H54 (cell line): ENCODE measurements at regions not wholly inside any gene's neighbourhood (a gene's known extent, or its start where the extent isn't known, plus 50 kb on each side); places are given as distances from the start of the nearest gene placed in this dataset.

Source experiments
- DNase-seq: peaks from one replicate; pipeline ENCODE4 v3.0.0; 2011; ENCODE audit warnings: low spot score, mixed read lengths; ENCODE audit not compliant: insufficient read length
- FAIRE-seq: peaks from 3 replicates; lab custom pipeline; 2011; peaks lifted over from hg19 to GRCh38; lab: Jason Lieb, UNC
- POLR2A ChIP-seq: IDR thresholded peaks from 2 replicates; pipeline ENCODE4 v1.6.1; 2011; ENCODE audit warnings: low read depth, mild to moderate bottlenecking, low read length

DNA sequence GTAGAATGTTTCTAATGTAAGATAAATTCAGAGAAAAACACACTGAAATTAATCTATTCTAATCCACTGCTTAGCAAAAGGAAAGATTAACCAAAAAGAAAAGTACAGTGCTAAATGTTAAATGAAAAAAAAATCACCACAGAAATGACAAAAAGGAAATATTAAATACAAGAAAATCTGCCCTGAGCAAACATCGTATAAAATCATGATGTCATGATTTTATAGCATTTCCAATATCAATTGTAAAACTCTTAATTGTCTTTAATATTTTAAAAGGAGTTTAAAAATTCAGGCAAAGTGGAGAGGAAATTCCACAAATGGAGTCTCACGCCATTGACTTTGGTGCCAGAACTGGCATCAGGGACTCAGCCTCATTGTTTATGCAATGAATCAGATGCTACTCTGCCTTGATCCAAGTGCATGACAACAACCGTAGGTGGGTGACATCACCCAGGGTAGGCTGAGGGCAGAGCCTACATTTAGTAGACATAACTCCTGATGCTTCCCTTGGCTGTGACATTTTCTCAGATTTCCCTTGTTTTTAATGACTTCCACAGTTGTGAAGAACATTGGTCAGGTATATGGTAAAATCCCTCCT, 696.8 kb downstream of the SEMA5A start:
- FAIRE-seq (peak; percentile 100), DNase-seq (peak; percentile 63)
- no peak for TF ChIP-seq POLR2A

DNA sequence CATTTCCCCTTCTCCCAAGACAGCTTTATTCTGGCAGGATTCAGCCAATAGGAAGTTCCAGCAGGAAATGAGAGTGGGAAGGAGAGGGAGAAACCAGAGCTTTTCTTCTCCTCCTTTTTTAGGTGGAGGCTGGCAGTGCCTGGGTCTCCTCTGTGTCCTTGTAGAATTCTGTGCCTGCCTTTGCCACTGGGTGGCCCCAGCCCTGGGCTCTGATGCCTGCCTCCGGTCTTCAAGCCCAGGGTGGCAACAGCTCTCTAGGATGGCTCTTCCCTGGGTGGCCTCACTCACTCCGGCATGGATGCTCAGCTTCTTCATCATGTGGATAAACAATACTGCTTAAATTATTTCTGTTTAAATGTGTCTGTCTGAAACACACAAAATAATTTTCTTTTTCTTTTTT, 694.8 kb downstream of the SEMA5A start:
- TF ChIP-seq POLR2A, result no peak
- FAIRE-seq (no peak), DNase-seq (no peak)

DNA sequence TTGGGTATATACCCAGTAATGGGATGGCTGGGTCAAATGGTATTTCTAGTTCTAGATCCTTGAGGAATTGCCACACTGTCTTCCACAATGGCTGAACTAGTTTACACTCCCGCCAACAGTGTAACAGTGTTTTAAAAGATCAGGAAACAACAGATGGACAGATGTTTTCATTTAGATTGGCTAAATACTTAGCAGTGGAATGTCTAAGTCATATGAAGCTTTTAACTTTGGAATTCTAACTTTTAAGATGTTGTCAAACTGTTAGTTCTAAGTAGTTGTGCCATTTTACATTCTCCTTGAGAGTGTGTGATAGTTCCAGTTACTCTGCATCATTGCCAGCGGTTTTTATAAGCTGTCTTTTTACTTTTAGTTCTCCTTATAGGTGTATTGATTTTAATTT, 688.8 kb downstream of the SEMA5A start:
- FAIRE-seq (no peak), DNase-seq (no peak)
- TF ChIP-seq POLR2A, result no peak

DNA sequence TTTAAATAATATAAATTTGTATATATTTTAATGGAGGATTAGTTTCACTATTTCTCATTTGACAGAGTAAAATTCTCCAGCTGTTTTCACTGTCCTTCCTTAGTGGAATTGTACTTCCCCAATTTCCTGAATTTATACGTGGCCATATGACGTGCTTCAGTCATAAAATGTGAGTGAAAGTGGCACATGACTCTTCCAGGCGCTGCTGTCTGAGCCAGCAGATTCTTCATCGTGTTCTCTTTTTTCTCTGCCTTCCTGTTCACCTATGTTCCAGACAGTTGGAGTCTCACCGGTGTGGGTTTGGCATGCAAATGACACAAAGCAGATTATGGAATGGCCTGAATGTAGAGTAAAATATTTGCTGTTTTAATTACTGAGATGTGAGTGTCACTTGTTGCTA, 684.1 kb downstream of the SEMA5A start:
- FAIRE-seq (no peak), DNase-seq (no peak)
- TF ChIP-seq POLR2A, result no peak

DNA sequence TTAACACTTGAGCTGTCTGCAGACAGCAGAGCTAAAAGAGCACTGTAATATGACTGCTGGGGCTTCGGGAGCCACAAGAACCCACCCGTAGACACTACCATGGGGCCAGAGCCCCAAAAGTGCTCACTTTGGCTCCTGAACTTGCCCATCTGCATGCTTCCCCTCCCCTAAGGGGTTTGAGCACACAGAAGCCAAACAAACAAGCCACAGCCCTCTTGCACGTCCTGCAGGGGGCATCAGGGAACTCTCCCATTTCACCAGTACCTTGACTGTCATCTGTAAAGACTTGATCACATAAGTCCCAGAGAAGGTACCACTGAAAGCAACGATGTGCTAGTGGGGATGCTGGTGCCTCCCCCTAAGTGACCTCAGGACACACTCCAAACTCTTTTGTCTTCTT, 681.8 kb downstream of the SEMA5A start:
- no peak for DNase-seq

DNA sequence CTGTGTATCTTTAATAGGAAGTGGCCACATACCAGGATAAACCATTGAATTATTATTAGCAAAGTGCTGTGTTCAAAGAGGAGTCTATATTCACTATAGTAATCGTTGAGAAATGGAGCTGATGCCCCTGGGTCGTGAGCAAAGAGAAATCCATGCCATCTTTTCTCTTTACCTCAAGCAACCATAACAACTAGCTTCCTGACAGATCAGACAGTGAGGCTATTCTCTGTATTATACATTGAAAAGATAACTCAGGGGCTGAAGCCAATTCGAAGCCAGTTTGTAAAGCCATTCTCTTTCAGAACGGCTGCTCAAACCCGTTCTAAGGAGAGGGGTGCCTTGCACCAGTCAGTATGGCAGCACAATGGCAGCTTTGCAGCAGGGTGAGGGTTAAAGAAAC, 680.6 kb downstream of the SEMA5A start:
- FAIRE-seq, result no peak

More for the DNA sequence above, 681.8 kb downstream of the SEMA5A start:
- TF ChIP-seq POLR2A, result no peak
- FAIRE-seq, result peak; percentile 60

DNA sequence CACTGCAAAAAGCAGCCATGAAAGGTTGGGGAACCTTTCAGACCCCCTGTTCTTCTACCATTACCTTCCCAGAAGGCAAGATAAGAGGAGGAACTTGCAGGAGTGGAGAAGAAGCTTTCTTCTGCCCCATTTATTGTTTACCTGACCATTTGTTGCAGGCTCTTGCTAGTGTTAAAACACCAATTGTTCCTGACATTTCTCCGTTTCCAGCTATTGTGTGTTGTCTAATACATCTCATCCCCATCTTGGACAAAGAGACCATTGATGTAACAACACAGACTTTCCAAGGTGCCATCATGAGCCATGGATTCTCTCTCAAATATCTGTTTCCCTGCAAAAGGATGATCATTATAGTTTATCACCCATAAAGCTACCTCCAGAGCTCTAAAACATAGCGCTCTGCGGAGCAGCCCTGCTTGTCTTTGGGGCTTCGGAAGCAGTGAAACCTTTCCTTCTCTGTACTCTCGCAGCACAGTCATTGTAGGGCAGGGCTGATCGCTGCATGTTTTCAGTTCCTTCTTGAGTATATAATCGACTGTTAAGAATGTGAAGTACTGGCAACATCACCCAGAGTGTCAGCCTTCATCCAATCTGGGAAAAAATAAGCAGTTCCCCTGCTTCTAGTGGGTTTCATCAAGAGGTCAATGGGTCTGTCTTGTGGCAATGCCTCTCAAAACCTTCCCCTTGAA, 680.0 kb downstream of the SEMA5A start:
- no peak for DNase-seq
- no peak for FAIRE-seq
- no peak for TF ChIP-seq POLR2A

More for the DNA sequence above, 680.6 kb downstream of the SEMA5A start:
- DNase-seq, result no peak
- TF ChIP-seq POLR2A, result no peak

DNA sequence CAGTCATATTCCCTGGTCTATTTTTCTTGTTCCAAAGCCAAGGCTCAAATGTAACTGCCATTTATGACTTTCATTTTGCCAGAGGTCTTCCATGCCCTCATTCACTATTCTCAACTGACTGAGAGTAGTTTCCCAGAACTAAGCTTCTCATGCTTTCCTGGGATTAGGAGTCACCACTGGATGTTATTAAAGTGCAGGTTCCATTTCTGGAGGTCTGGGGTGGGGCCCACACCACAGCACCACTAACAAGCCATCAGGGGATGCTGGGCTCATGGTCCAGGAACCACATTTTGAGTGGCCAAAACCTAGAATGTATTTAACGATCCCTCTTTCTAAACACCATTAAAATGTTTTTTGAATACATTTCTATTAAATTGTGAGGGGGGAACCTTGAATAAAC, 677.6 kb downstream of the SEMA5A start:
- DNase-seq (no peak), FAIRE-seq (no peak)
- TF ChIP-seq POLR2A, result no peak

DNA sequence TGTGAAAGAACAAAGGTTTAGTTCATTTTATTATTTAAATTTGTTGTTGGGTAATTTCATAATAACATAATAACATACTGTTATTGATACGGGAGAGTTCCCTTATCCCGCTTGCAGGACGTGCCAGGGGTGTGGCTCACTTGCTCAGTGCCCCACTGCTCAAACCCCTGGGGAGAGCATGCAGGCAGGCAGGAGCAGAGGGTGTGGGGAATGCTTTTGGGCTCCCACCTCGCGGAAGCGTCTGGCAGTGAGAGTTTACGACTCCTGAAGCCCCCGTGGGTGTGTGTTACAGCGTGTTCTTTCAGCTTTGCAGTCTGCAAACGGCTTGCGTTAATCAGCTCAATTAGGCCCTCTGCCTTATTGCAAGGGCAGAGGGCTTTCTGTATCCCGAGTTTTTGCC, 675.9 kb downstream of the SEMA5A start:
- no peak for DNase-seq
- no peak for TF ChIP-seq POLR2A
- FAIRE-seq, result no peak

DNA sequence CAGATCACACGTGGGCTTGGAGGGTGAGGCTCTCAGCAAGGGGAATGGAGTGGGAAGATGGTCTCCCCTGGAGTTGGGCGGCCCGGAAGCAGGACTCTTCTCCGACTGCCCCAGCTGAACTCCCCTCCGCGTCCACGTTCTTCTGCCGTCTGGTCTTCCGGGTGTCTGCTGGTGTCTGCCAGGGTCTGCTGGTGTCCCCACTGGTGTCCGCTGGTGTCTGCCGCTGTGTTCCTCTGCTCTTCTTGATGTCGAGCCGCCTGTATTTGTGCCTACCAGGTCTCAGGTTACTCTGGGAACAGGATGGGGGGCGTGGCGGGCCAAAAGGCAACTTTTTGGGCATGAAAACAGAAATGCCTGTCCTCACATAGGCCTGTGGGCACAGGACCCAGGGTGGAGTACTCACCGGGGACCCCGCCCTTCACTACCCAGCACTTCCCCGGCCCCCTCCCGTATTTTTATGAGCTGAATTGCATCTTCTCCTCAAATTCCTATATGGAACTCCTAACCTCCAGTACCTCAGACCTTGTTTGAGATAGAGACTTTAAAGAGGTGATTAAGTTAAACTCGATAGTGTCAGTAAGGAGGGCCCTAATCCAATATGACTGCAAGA, 675.4 kb downstream of the SEMA5A start:
- no peak for FAIRE-seq
- DNase-seq, result no peak
- no peak for TF ChIP-seq POLR2A

DNA sequence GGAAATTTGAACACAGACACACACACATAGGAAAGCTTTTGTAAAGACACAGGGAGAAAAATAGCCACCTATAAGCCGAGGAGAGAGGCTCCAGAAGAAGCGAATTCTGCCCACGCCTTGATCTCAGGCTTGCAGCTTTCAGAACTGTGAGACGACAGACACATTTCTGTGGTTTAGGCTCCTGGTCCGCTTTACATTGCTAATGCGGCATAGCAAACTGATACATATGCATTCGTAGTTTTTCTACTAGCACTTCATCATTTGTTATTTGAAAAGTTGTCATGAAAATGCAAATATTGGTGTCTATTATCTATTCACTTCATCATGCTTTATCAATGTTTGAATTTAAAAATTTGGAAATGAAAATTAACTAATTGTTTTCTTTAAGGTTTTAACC, 674.9 kb downstream of the SEMA5A start:
- TF ChIP-seq POLR2A, result no peak
- DNase-seq, result no peak
- no peak for FAIRE-seq

DNA sequence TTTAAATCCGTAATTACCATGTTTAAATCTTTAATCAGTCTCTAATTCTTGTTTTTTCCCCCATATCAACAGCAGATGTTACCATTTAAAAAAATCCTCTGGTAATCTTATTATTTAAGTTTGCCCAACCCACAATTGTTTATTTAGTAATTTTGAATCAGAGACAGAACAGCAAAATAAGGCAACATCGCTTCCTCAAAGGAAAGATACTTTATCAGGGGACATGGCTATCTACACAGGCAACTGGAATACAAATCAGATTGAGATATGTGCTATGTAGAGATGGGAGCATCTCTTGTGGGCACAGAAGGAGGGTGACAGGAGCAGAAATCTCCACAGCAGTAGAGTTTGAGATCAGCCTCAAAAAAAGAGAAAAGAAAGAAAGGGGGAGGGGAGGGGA, 674.4 kb downstream of the SEMA5A start:
- FAIRE-seq (no peak), DNase-seq (no peak)
- no peak for TF ChIP-seq POLR2A

GRCh38 chr5:8875722-8876121, 670.2 kb downstream of the SEMA5A start:
- DNase-seq (no peak), FAIRE-seq (no peak)
- TF ChIP-seq POLR2A, result no peak

DNA sequence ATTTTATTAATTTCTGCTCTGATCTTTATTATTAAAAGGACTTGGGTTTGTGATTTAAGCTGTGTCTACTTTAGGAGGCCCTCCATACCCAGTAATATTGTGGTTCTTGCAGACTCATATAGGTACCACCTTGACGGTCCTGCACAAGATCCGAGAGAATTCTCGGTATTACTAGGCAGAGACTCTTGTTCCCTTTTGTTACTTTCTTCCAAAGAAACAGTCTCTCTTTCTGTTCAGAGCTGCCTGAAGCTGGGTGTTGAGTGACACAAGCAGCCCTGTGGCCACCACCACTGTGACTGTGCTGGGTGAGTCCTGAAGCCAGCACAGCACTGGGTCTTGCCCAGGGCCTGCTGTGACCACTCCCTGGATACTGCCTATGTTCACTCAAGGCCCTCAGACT, 666.6 kb downstream of the SEMA5A start:
- DNase-seq (no peak), FAIRE-seq (no peak)
- TF ChIP-seq POLR2A, result no peak

DNA sequence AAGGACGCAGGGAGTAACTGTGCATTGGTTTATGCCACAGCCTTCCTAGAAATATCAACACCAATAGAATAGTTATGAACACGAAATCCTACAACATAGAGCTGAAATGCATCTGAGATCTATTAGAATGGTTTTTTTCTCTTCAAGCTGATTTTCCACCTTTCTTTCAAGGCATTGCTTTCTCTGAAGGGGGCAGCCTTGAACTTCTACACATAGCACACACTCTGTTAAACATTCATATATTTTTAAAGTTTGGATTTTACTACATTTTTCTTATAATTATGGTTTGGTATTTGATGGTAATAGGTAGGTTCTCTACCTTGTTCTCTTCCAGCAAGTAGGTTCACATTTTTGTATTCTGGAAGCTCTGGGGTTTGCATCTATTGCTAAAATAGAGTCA, 661.8 kb downstream of the SEMA5A start:
- FAIRE-seq, result no peak
- DNase-seq, result no peak
- no peak for TF ChIP-seq POLR2A
